Calu3 (cell line): ENCODE measurements at regions not wholly inside any gene's neighbourhood (a gene's known extent, or its start where the extent isn't known, plus 50 kb on each side); places are given as distances from the start of the nearest gene placed in this dataset.
"Not testable (repeated sequence)": the region's sequence is repeated elsewhere in the genome, so short reads cannot be mapped to it uniquely, and the experiment has no call there.

Experiments used
- BruUV-seq: library from RNA; stranded (reverse); fragments of 400-500 nt; replicated peaks from 2 replicates; lab custom pipeline; 2021; lab: Mats Ljungman, UMichigan
- CTCF ChIA-PET: fragments of 300-600 bp; sonication (Branson Sonifier 250); formaldehyde crosslinking; loops from one replicate; lab custom pipeline; 2022; ENCODE audit warnings: antibody characterized with exemption; lab: Charles Lee
- DNase-seq: peaks from one replicate; pipeline ENCODE4 v3.0.0; 2022
- H3K27ac Mint-ChIP-seq: one replicate; pipeline ENCODE4 v1.8.0; 2022; ENCODE audit warnings: mixed read lengths; ENCODE audit not compliant: unreplicated experiment
- H3K27me3 Mint-ChIP-seq: one replicate; pipeline ENCODE4 v1.8.0; 2022; ENCODE audit warnings: mixed read lengths; ENCODE audit not compliant: unreplicated experiment
- H3K36me3 Mint-ChIP-seq: one replicate; pipeline ENCODE4 v1.8.0; 2022; ENCODE audit warnings: mild to moderate bottlenecking, moderate library complexity, mixed read lengths; ENCODE audit not compliant: insufficient read depth, unreplicated experiment
- H3K4me1 Mint-ChIP-seq: one replicate; pipeline ENCODE4 v1.8.0; 2022; ENCODE audit warnings: mild to moderate bottlenecking, low read depth, mixed read lengths; ENCODE audit not compliant: unreplicated experiment
- H3K4me3 Mint-ChIP-seq: one replicate; pipeline ENCODE4 v1.8.0; 2022; ENCODE audit warnings: mild to moderate bottlenecking, low read depth, moderate library complexity, mixed read lengths; ENCODE audit not compliant: unreplicated experiment
- H3K9me3 Mint-ChIP-seq: one replicate; pipeline ENCODE4 v1.8.0; 2022; ENCODE audit warnings: low read depth, mixed read lengths; ENCODE audit not compliant: unreplicated experiment
- intact Hi-C: fragments of 100-400 bp; cut with micrococcal nuclease; formaldehyde crosslinking; loops from one replicate; pipeline ENCODE4 v1.10.0; 2022; ENCODE audit not compliant: unreplicated experiment
- TF ChIP-seq, protein P1 (sequence below): fragments of 200-600 bp; IDR thresholded peaks from one replicate; pipeline ENCODE4 v1.8.0; 2022; ENCODE audit warnings: antibody characterized with exemption; ENCODE audit not compliant: unreplicated experiment

DNA sequence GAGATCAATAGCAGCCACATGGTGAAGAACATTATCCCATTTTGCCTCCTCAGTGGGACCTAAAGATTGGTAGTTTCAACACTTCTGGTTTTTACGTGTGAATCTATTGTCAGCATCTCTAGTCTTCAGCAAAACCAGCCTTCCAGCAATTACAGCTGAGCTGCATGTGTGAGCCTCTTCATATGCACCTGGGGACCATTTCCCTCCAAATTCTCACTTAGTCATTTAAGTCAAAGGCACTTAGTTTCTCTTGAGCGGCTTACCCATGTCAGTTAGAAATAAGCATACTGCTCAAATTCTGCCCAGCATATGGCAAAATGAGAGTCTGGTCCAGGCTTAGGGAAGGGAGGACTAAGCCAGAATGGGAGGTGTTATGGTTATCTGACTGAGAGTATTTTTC is 99.7 kb upstream of the NXPH2 start:
- no TSS peak for BruUV-seq
- TF ChIP-seq, protein P1, sequence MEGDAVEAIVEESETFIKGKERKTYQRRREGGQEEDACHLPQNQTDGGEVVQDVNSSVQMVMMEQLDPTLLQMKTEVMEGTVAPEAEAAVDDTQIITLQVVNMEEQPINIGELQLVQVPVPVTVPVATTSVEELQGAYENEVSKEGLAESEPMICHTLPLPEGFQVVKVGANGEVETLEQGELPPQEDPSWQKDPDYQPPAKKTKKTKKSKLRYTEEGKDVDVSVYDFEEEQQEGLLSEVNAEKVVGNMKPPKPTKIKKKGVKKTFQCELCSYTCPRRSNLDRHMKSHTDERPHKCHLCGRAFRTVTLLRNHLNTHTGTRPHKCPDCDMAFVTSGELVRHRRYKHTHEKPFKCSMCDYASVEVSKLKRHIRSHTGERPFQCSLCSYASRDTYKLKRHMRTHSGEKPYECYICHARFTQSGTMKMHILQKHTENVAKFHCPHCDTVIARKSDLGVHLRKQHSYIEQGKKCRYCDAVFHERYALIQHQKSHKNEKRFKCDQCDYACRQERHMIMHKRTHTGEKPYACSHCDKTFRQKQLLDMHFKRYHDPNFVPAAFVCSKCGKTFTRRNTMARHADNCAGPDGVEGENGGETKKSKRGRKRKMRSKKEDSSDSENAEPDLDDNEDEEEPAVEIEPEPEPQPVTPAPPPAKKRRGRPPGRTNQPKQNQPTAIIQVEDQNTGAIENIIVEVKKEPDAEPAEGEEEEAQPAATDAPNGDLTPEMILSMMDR, result no peak
- CTCF ChIA-PET, result interaction anchor here (1.3 kb wide), 1 partner anchor 34 kb away, joined by 3 read pairs; no protein-coding TSS in a partner anchor
- DNase-seq, result no peak
- Mint-ChIP-seq H3K36me3 (no peaks in the 10 kb centered on the region), H3K27me3 (no peaks in the 10 kb centered on the region), H3K4me1 (no peaks in the 10 kb centered on the region), H3K9me3 (peaks cover 5% of the 10 kb centered on the region), H3K27ac (no peak overlapping the region), H3K4me3 (no peak overlapping the region)
- intact Hi-C loops, result no loop called here

DNA sequence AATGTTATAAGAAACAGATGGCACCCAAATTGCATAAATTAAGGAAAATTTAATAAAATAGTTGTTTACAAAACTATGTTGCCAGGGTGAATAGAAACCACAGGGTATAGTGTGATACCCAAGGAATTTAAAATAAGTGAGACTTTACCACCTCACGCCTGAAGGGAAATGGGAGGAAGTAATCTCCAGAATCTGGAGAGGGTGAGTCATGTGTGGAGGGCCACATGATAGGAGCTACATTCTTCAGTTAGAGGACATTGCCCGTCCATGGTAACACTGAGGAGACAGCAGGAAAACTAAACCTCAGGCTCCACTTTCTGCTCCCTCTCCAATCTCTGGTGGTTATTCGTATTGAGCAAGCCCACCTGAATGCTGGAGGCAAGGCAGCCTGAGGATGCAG is 97.2 kb upstream of the NXPH2 start:
- Mint-ChIP-seq H3K27ac (no peak overlapping the region), H3K27me3 (no peaks in the 10 kb centered on the region), H3K4me1 (no peaks in the 10 kb centered on the region), H3K4me3 (no peak overlapping the region), H3K36me3 (no peaks in the 10 kb centered on the region), H3K9me3 (peaks cover 5% of the 10 kb centered on the region)
- intact Hi-C loops, result no loop called here
- no TSS peak for BruUV-seq
- no peak for DNase-seq
- CTCF ChIA-PET, result no interaction called here
- TF ChIP-seq, protein P1, result no peak

DNA sequence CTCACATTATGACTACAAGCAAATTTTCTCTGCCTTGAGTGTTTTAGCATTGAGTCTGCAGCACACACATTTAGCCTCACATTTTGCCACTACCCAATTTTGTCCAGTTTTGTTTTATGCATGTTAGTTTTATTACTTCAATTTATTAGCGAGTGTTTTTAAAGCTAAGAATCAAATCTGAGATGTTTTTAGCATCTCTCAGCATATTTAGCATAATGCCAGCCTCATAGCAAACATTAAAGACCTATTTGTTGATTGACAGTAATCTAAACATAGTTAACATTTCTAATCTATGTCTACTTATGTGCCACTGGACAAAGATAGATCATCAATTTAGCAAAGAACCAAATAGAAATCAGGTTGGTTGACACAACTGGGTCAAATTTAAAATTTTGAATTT is 94.1 kb upstream of the NXPH2 start:
- Mint-ChIP-seq H3K36me3 (no peaks in the 10 kb centered on the region), H3K27me3 (no peaks in the 10 kb centered on the region), H3K4me3 (no peak overlapping the region), H3K9me3 (peaks cover 5% of the 10 kb centered on the region), H3K4me1 (no peaks in the 10 kb centered on the region), H3K27ac (no peak overlapping the region)
- DNase-seq, result no peak
- no TSS peak for BruUV-seq
- TF ChIP-seq, protein P1, result no peak
- intact Hi-C loops, result no loop called here
- CTCF ChIA-PET, result no interaction called here

DNA sequence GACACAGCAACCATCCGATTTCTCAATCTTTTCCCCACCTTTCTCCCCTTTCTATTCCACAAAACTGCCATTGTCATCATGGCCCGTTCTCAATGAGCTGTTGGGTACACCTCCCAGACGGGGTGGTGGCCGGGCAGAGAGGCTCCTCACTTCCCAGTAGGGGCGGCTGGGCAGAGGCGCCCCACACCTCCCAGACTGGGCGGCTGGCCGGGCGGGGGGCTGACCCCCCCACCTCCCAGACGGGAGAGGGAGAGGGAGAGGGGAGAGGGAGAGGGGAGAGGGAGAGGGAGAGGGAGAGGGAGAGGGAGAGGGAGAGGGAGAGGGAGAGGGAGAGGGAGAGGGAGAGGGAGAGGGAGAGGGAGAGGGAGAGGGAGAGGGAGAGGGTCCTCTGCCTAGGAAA is 91.9 kb upstream of the NXPH2 start:
- H3K27ac Mint-ChIP-seq, H3K36me3 Mint-ChIP-seq, BruUV-seq, CTCF ChIA-PET, H3K9me3 Mint-ChIP-seq, H3K4me1 Mint-ChIP-seq, H3K27me3 Mint-ChIP-seq, H3K4me3 Mint-ChIP-seq, intact Hi-C loops, DNase-seq: not testable (repeated sequence)

DNA sequence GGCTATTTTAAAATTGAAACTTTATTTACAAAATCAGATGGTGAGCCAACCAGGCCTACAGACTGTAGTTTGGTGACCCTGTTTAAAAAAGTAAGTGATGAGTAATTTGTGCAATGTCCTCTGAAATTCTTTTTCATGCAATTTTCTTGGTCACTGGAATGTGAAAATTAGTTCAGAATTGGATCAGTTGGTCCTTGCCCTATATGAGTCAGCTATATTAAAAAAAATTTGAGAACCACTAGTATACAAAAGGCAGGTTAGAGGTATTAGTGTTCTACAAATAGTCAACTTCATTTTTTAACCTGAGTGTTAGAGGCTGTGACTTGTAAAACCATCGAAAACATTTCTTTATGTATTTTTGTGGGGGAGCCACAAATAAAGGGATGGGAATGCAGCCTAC is 91.1 kb upstream of the NXPH2 start:
- TF ChIP-seq, protein P1, result no peak
- Mint-ChIP-seq H3K4me1 (no peaks in the 10 kb centered on the region), H3K27ac (no peak overlapping the region), H3K36me3 (no peaks in the 10 kb centered on the region), H3K9me3 (peaks cover 2% of the 10 kb centered on the region), H3K4me3 (no peak overlapping the region), H3K27me3 (no peaks in the 10 kb centered on the region)
- intact Hi-C loops, result no loop called here
- CTCF ChIA-PET, result no interaction called here
- DNase-seq, result no peak
- no TSS peak for BruUV-seq
